DND-41 (cell line): ENCODE measurements at regions not wholly inside any gene's neighbourhood (a gene's known extent, or its start where the extent isn't known, plus 50 kb on each side); places are given as distances from the start of the nearest gene placed in this dataset.

ENCODE experiments used
- ATAC-seq: fragments of 200-7000 bp; cut with Tn5 transposase; 3 replicates; pipeline ENCODE4 v1.9.1; 2021; ENCODE audit warnings: low read depth; ENCODE audit not compliant: insufficient read depth
- DNase-seq: peaks from one replicate; pipeline ENCODE4 v3.0.0-alpha.2; 2020
- H2AFZ ChIP-seq: 2 replicates; pipeline ENCODE4 v1.6.0; 2012; ENCODE audit warnings: low read depth, low read length
- H3K27ac ChIP-seq: 2 replicates; pipeline ENCODE4 v1.5.1; 2012; ENCODE audit warnings: low read length, inconsistent platforms
- H3K27me3 ChIP-seq: fragments of 200-600 bp; sonication (generic); 2 replicates; pipeline ENCODE4 v1.6.0; 2012; ENCODE audit warnings: low read length, mild to moderate bottlenecking, inconsistent platforms; ENCODE audit not compliant: insufficient read depth, poor library complexity
- H3K36me3 ChIP-seq: 2 replicates; pipeline ENCODE4 v1.5.1; 2012; ENCODE audit warnings: low read length, inconsistent platforms; ENCODE audit not compliant: insufficient read depth
- H3K4me1 ChIP-seq: 2 replicates; pipeline ENCODE4 v1.5.1; 2012; ENCODE audit warnings: mild to moderate bottlenecking, low read length; ENCODE audit not compliant: insufficient read depth
- H3K4me2 ChIP-seq: 2 replicates; pipeline ENCODE4 v1.6.0; 2012; ENCODE audit warnings: mild to moderate bottlenecking, moderate library complexity, low read length, inconsistent platforms; ENCODE audit not compliant: insufficient read depth
- H3K4me3 ChIP-seq, 2 experiments: fragments of 200-600 bp in 1 of 2; shearing (Covaris generic) in 1 of 2; 2 replicates each; pipeline ENCODE4 v1.5.1; 2012 to 2016; ENCODE audit warnings: inconsistent platforms in 2 of 2, low read length in 2 of 2, mild to moderate bottlenecking in 2 of 2, low read depth in 1 of 2, moderate library complexity in 1 of 2
- H3K79me2 ChIP-seq: 2 replicates; pipeline ENCODE4 v1.6.0; 2012; ENCODE audit warnings: low read length, inconsistent platforms; ENCODE audit not compliant: insufficient read depth
- H3K9ac ChIP-seq: 2 replicates; pipeline ENCODE4 v1.6.0; 2012; ENCODE audit warnings: low read depth, mild to moderate bottlenecking, inconsistent platforms, low read length, moderate library complexity
- H3K9me3 ChIP-seq: 2 replicates; pipeline ENCODE4 v1.5.1; 2012; ENCODE audit warnings: low read length, moderate library complexity, mild to moderate bottlenecking, inconsistent platforms; ENCODE audit not compliant: insufficient read depth, severe bottlenecking
- H4K20me1 ChIP-seq: 2 replicates; pipeline ENCODE4 v1.6.0; 2012; ENCODE audit warnings: low read length; ENCODE audit not compliant: insufficient read depth
- CTCF ChIP-seq: IDR thresholded peaks from 2 replicates; pipeline ENCODE4 v1.5.1; 2012; ENCODE audit warnings: borderline replicate concordance, low read length, moderate library complexity, mild to moderate bottlenecking; ENCODE audit not compliant: poor library complexity, severe bottlenecking; ENCODE audit errors: extremely low read depth
- EZH2 ChIP-seq: IDR thresholded peaks from 3 replicates; pipeline ENCODE4 v1.6.1; 2012; ENCODE audit warnings: borderline replicate concordance, low read depth, mild to moderate bottlenecking, moderate library complexity, low read length, inconsistent platforms; ENCODE audit not compliant: severe bottlenecking

DNA sequence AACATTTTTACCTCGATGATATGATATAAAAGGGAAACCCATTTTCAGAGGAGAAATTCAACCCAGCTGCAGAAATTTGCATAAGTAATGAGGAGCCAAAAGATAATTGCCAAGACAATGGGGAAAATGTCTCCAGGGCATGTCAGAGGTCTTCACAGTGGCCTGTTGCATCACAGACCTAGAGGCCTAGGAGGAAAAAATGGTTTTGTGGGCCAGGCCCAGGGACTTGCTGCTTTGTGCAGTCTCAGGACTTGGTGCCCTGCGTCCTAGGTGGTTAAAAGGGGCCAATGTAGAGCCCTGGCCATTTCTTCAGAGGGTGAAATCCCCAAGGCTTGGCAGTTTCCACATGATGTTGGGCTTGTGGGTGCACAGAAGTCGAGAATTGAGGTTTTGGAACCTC, 106.9 kb downstream of the CPXCR1 start:
- Histone ChIP-seq H4K20me1 (no peaks in the 10 kb centered on the region), H3K9me3 (no peaks in the 10 kb centered on the region), H3K79me2 (no peaks in the 10 kb centered on the region), H3K4me1 (no peaks in the 10 kb centered on the region), H3K27me3 (no peaks in the 10 kb centered on the region), H2AFZ (no peak overlapping the region), H3K36me3 (no peaks in the 10 kb centered on the region), H3K4me2 (no peak overlapping the region), H3K4me3 (no peak overlapping the region), H3K27ac (no peak overlapping the region), H3K9ac (no peak overlapping the region)
- ATAC-seq (no peak), DNase-seq (no peak)
- TF ChIP-seq EZH2 (no peak), CTCF (no peak)

DNA sequence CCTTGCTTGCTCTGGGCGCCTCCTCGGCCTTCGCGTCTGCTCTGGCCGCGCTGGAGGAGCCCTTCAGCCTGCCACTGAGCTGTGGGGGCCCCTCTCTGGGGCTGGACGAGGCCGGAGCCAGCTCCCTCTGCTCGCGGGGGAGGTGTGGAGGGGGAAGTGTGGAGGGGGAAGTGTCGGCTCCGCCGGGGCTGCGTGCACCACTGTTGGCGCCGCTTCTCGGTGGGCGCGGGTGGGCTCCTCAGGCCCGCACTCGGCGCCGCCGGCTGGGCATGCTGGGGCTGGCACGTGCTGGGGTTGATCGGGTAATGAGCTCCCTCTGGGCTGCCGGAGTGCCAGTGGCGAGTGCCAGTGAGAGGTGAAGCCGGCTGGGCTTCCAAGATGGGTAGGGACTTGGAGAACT, 116.7 kb downstream of the CPXCR1 start:
- Histone ChIP-seq H3K79me2 (no peaks in the 10 kb centered on the region), H3K9me3 (no peaks in the 10 kb centered on the region), H3K4me3 (no peak overlapping the region), H3K4me2 (no peak overlapping the region), H3K36me3 (no peaks in the 10 kb centered on the region), H3K27me3 (no peaks in the 10 kb centered on the region), H4K20me1 (no peaks in the 10 kb centered on the region), H3K27ac (no peak overlapping the region), H3K4me1 (no peaks in the 10 kb centered on the region), H2AFZ (no peak overlapping the region), H3K9ac (no peak overlapping the region)
- no peak for TF ChIP-seq EZH2
- TF ChIP-seq CTCF: no peak
- ATAC-seq (no peak), DNase-seq (no peak)

- Histone ChIP-seq H3K4me2 (no peak overlapping the region), H4K20me1 (no peaks in the 10 kb centered on the region), H3K36me3 (no peaks in the 10 kb centered on the region), H3K9ac (no peak overlapping the region), H3K4me3 (no peak overlapping the region), H3K79me2 (no peaks in the 10 kb centered on the region), H3K27me3 (no peaks in the 10 kb centered on the region), H3K27ac (no peak overlapping the region), H2AFZ (no peak overlapping the region), H3K9me3 (no peaks in the 10 kb centered on the region), H3K4me1 (no peaks in the 10 kb centered on the region)
- TF ChIP-seq EZH2 (no peak), CTCF (no peak)
- DNase-seq (no peak), ATAC-seq (no peak)
Measured at GRCh38 chrX:88865634-88866033, 118.6 kb downstream of the CPXCR1 start.

DNA sequence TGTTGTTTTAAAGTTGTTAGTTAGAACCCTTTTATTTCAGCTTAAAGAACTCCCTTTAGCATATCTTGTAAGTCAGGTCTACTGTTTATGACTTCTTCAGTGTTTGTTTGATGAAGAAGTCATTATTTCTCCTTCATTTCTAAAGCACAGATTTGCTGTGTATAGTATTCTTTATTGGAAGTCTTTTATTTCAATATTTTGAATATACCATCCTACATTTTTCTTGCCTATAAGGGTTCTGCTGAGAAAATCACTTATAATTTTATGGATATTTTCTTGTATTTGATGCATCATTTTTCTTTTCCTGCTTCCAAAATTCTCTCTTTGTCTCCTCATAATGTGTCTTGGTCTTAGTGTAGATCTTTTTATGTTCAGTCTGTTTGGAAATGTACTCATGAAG, 134.5 kb downstream of the CPXCR1 start:
- no peaks in the 10 kb centered on the region for H3K79me2 ChIP-seq
- ATAC-seq: no peak
- no peak overlapping the region for H2AFZ ChIP-seq
- H3K27ac ChIP-seq: no peak overlapping the region
- H3K4me3 ChIP-seq: no peak overlapping the region
- H3K9me3 ChIP-seq: no peaks in the 10 kb centered on the region
- H3K4me1 ChIP-seq: no peaks in the 10 kb centered on the region
- no peak for DNase-seq
- no peaks in the 10 kb centered on the region for H3K27me3 ChIP-seq
- TF ChIP-seq EZH2: no peak
- no peak for TF ChIP-seq CTCF
- no peaks in the 10 kb centered on the region for H4K20me1 ChIP-seq
- no peak overlapping the region for H3K9ac ChIP-seq
- H3K36me3 ChIP-seq: no peaks in the 10 kb centered on the region
- no peak overlapping the region for H3K4me2 ChIP-seq
